ENCODE measurements at regions not wholly inside any gene's neighbourhood (a gene's known extent, or its start where the extent isn't known, plus 50 kb on each side); places are given as distances from the start of the nearest gene placed in this dataset.

- no peak for DNase-seq (ENCODE audit: low read depth, low spot score)
- no peaks in the 10 kb centered on the region for H3K4me1 ChIP-seq (ENCODE audit: control insufficient read depth, insufficient read depth, low read length)
- intact Hi-C loops (cut with micrococcal nuclease; ENCODE audit: unreplicated experiment) = no loop called here
- BruUV-seq (replicated peaks) = no TSS peak
- CTCF ChIA-PET = no interaction called here
- no peaks in the 10 kb centered on the region for H3K36me3 ChIP-seq (ENCODE audit: control insufficient read depth, insufficient read depth, low read length)
- TF ChIP-seq, protein P1, sequence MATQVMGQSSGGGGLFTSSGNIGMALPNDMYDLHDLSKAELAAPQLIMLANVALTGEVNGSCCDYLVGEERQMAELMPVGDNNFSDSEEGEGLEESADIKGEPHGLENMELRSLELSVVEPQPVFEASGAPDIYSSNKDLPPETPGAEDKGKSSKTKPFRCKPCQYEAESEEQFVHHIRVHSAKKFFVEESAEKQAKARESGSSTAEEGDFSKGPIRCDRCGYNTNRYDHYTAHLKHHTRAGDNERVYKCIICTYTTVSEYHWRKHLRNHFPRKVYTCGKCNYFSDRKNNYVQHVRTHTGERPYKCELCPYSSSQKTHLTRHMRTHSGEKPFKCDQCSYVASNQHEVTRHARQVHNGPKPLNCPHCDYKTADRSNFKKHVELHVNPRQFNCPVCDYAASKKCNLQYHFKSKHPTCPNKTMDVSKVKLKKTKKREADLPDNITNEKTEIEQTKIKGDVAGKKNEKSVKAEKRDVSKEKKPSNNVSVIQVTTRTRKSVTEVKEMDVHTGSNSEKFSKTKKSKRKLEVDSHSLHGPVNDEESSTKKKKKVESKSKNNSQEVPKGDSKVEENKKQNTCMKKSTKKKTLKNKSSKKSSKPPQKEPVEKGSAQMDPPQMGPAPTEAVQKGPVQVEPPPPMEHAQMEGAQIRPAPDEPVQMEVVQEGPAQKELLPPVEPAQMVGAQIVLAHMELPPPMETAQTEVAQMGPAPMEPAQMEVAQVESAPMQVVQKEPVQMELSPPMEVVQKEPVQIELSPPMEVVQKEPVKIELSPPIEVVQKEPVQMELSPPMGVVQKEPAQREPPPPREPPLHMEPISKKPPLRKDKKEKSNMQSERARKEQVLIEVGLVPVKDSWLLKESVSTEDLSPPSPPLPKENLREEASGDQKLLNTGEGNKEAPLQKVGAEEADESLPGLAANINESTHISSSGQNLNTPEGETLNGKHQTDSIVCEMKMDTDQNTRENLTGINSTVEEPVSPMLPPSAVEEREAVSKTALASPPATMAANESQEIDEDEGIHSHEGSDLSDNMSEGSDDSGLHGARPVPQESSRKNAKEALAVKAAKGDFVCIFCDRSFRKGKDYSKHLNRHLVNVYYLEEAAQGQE (IDR thresholded peaks at IDR 0.05; ENCODE audit: insufficient read depth in 1 of 2, low read depth in 2 of 2, low read length in 1 of 2) = no peak
- TF ChIP-seq SIN3A (IDR thresholded peaks at IDR 0.05; ENCODE audit: borderline replicate concordance, insufficient read depth, low read depth, low read length) (no peak), POLR2AphosphoS5 (IDR thresholded peaks at IDR 0.05; ENCODE audit: low read depth, low read length) (no peak), TCF7L2 (IDR thresholded peaks at IDR 0.05; ENCODE audit: low read depth, low read length) (no peak)
- TF ChIP-seq, protein P2, sequence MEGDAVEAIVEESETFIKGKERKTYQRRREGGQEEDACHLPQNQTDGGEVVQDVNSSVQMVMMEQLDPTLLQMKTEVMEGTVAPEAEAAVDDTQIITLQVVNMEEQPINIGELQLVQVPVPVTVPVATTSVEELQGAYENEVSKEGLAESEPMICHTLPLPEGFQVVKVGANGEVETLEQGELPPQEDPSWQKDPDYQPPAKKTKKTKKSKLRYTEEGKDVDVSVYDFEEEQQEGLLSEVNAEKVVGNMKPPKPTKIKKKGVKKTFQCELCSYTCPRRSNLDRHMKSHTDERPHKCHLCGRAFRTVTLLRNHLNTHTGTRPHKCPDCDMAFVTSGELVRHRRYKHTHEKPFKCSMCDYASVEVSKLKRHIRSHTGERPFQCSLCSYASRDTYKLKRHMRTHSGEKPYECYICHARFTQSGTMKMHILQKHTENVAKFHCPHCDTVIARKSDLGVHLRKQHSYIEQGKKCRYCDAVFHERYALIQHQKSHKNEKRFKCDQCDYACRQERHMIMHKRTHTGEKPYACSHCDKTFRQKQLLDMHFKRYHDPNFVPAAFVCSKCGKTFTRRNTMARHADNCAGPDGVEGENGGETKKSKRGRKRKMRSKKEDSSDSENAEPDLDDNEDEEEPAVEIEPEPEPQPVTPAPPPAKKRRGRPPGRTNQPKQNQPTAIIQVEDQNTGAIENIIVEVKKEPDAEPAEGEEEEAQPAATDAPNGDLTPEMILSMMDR (IDR thresholded peaks at IDR 0.05) = no peak
- in situ Hi-C loops (cut with HindIII; ENCODE audit: low pct_unique_long_range_greater_than_20kb, low sequenced_read_pairs) = no loop called here
- no peak overlapping the region for H3K27ac ChIP-seq (ENCODE audit: low read length)
- no peaks in the 10 kb centered on the region for H3K9me3 ChIP-seq (ENCODE audit: control insufficient read depth, insufficient read depth, low read depth, low read length)
- no peak overlapping the region for H3K4me3 ChIP-seq (ENCODE audit: low read depth in 2 of 2, low read length in 2 of 2)
- ATAC-seq = no peak
- POLR2A ChIA-PET = no interaction called here
- H3K27me3 ChIP-seq (ENCODE audit: control insufficient read depth, insufficient read depth, low read length) = no peaks in the 10 kb centered on the region
These were observed 74.6 kb upstream of the LAPTM4A start for GRCh38 chr2:20126040-20126439.

GRCh38 chr2:20125616-20126015 is 74.2 kb upstream of the LAPTM4A start:
- no peak for DNase-seq (ENCODE audit: low read depth, low spot score)
- intact Hi-C loops (cut with micrococcal nuclease; ENCODE audit: unreplicated experiment) (no loop called here), in situ Hi-C loops (cut with HindIII; ENCODE audit: low pct_unique_long_range_greater_than_20kb, low sequenced_read_pairs) (no loop called here)
- H3K9me3 ChIP-seq (ENCODE audit: control insufficient read depth, insufficient read depth, low read depth, low read length) = no peaks in the 10 kb centered on the region
- H3K4me1 ChIP-seq (ENCODE audit: control insufficient read depth, insufficient read depth, low read length) = no peaks in the 10 kb centered on the region
- no peaks in the 10 kb centered on the region for H3K27me3 ChIP-seq (ENCODE audit: control insufficient read depth, insufficient read depth, low read length)
- no TSS peak for BruUV-seq (replicated peaks)
- H3K27ac ChIP-seq (ENCODE audit: low read length) = no peak overlapping the region
- ChIA-PET CTCF (no interaction called here), POLR2A (no interaction called here)
- H3K4me3 ChIP-seq (ENCODE audit: low read depth in 2 of 2, low read length in 2 of 2) = no peak overlapping the region
- no peak for ATAC-seq
- TF ChIP-seq SIN3A (IDR thresholded peaks at IDR 0.05; ENCODE audit: borderline replicate concordance, insufficient read depth, low read depth, low read length) = no peak
- no peak for TF ChIP-seq POLR2AphosphoS5 (IDR thresholded peaks at IDR 0.05; ENCODE audit: low read depth, low read length)
- TF ChIP-seq, protein P1 (IDR thresholded peaks at IDR 0.05; ENCODE audit: insufficient read depth in 1 of 2, low read depth in 2 of 2, low read length in 1 of 2) = no peak
- no peak for TF ChIP-seq TCF7L2 (IDR thresholded peaks at IDR 0.05; ENCODE audit: low read depth, low read length)
- TF ChIP-seq, protein P2 (IDR thresholded peaks at IDR 0.05) = no peak
- H3K36me3 ChIP-seq (ENCODE audit: control insufficient read depth, insufficient read depth, low read length) = no peaks in the 10 kb centered on the region
